Mucosa of gallbladder (tissue), 1 donor: ENCODE measurements at regions not wholly inside any gene's neighbourhood (a gene's known extent, or its start where the extent isn't known, plus 50 kb on each side); places are given as distances from the start of the nearest gene placed in this dataset.
"Not testable (repeated sequence)": the region's sequence is repeated elsewhere in the genome, so short reads cannot be mapped to it uniquely, and the experiment has no call there.

ENCODE experiments used
- DNase-seq: peaks from one replicate; pipeline ENCODE4 v3.0.0-alpha.2; 2020; ENCODE audit warnings: low spot score
- donor health status: DM: no; HTN: no; CAD: no.

DNA sequence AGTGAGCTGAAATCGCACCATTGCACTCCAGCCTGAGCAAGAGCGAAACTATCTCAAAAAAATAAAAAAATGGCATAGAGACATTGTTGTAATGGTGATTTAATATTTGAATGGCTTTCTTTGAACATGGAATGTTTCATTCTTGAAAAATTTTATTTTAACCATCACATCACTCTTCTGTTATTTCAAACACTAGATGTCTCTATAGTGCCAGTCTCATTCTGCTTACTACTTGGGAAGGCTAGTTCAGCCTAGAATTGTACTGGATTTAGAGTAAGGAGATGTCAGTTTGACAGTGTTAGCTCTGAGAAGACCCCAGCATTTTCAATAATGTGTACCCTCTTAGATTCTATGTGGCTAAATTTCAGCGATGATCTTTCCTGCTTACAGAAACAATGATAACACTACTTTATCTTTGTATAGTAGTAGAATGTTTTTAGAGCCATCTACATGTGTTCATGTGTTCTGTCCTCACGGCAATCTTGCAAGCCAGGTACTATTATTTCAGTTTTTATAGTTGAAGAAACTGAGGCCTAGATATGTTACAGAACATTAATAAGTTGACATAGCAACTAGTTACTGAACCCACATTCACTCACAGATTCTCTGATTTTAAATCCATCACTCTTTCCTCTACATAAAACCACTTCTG, 142.9 kb upstream of the ZSWIM2 start:
- DNase-seq, result no peak

DNA sequence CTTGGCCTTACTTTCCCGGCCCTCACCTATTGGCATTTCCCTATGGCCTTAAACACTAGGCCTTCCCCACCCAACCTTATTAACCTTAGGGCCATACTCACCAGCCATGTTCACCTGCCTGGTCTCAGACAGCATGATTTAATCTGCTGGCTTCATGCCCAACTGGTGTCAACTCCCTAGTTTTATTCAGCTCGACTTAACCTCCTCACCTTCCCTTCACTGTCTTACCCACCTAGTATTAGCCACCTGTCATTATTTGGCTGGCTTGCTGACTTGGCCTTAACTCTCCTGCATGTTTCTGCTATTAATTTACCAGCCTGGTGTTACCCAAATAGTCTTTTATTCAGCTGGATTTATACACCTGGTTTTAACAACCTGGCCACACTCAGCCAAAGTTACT, 136.0 kb upstream of the ZSWIM2 start:
- DNase-seq, result peak; percentile 1

DNA sequence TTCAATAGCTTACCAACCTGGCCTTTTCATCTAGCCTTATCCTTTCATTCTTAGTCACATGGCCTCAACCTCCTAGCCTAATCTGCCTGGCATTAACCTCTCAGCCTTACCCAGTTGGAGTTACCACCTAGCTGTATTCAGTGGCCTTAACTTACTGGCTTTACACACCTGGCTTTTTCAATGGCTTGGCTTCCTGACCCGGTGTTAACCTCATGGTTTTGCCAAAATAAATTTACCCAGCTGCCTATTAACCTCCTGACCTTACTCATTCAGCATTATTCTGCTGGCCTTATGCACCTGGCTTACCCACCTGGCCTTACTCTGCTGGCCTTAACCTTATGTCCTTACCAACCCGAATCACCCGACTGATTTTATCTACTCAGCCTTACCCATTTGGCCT, 135.5 kb upstream of the ZSWIM2 start:
- peak; percentile 2 for DNase-seq

DNA sequence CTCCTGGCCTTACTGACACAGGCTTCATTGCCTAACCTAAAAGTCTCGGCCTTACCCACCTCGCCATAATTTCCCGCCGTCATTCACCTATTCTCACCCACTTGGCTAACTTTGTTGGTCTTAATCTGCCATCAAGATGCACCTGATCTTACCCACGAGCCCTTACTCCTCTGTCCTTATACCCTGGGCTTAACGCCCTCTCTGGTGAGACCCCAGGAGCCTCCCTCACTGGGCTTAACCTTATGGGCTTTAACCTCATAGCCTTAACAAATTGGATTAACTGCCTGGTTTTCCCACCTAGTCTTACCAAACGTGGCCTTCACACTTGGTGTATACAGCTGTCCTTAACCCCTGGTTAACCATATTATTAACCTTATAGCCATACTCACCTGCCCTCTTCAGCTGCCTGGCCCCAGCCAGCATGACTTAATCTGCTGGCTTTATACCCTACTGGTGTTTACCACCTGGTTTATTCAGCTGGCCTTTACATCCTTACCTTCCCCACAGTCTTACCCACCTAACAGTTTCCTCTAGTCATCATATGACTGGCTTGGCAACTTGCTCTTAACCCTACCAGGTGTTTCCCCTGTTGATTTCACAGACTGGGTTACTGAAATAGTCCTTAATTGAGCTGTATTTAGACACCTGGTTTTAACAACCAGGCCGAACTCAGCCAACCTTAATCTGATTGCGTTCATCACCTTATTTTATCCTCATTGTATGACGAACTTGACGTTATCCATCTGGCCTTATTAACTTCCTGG, 132.0 kb upstream of the ZSWIM2 start:
- peak; percentile 6 for DNase-seq

DNA sequence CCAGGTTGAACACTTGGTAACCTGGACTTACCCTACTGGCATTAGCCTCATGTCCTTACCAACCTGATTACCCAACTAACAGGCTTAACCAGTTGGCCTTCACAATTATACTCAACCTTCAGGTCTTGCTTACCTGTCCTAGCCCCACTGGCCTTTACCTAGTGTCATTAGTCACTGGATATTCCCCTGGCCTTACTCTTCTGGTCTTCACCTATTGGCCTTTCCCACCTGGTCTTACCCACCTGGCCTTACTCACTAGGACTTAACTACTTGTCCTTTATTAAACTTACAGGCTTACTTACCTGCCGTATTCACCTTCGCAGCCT, 131.1 kb upstream of the ZSWIM2 start:
- no peak for DNase-seq

DNA sequence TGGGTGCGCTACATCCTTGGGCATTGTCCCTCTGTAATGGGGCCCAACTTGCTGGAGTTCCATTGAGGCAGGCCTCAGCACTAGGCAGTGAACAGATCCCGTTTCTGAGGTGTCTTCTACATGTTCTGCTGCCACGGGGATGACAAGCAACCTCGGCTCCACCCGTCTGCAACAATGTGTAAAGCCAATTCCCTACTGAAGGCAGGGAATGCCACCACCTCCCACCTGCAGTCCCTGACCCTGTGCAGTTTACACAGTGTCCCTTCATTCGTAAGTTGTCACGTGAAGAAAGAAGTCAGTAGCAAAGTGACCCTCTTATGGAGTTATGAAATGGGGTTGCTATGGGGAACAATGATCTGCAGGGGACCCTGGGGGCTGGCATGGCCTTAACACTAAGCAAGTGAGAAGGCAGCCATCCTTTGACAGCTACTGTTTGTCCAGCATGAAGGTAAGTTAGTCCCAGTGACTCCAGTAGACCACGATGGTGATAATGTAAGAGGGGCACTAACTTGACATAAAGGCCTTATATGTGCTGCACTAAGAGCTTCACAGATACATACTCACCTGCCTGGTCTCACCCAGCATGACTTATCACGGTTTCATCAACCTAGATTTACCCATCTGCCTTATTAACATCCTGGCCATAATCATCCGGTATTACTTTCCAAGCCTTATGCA, 130.6 kb upstream of the ZSWIM2 start:
- DNase-seq, result peak; percentile 2

DNA sequence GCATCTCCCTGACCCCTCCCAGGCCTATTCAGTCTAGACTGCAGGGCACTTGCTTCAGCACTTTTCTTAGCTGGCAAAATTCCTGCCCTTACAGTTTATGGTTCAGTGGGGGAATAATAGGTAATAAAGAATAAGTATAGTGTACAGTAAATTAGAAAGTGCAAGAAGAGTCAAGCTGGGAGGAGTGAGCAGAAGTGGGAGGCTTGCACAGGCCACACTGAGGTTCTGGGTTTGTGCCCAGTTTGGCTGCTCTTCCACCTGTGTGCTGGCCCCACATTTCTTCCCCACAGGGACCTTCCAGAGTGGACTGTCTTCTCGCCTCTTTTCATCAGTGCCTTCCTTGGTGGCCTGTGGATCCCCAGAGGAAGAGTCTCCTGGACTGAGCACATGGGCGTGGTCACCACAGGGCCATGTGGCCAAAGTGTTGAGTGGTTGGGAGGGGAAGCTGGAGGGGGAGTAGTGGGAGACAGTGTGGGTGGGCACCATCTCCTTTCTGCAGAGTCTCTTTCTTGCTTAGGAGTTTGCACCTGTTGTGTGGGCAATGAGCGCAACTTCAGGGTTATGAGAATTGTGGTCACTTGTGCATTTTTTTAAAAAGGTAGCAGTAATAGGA, 128.6 kb upstream of the ZSWIM2 start:
- peak; percentile 5 for DNase-seq

DNA sequence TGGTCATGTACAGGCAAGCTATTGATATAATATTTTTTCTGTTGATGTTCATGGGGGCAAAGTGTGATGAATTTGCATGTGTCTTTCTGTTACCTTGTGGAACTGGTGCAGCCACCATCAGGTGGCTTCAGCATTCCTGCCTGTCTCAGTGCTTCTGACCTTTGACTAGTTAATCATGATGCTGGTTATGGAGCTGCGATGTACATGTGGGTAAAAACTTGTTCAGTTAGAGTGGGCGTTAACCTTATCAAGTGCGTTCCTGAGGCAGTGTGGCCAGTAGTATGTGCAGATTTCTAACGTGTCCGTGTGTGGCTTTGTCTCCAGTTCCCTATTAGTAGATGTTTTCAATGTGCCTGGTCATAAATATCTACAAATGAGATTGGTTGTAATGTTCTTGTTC, 127.4 kb upstream of the ZSWIM2 start:
- DNase-seq, result peak; percentile 5

DNA sequence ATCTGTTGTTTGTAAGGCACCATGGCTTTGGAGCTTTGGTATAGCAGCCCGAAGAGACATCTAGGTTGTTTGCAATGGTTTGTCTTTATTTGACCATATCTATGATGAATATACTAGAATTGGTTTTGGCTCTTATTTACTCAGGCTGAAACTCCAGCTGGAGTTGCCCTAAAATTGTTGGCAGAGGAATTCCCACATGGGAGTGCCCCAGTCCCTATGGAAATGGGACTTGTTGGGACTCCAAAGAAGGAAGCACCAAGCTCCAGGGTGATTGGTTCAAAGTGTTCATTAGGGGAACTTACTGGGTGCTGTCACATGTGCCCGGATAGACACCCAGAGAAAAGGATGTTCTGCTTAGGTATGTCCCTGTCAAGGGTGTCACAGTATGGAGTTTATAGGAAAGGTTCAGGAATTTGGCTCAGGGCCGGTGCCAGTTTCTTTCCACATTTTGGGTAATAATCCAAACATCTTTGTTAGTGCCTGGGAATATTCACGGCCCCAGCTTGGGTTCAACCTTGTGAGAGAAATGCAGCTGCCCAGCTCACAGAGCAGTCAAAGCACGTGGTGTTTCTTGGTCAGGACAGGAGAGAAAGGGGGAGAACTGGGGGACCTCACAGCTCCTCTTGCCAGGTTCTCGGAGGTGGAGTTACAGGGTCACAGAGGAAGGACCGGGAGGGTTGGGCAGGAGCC, 123.5 kb upstream of the ZSWIM2 start:
- no peak for DNase-seq

DNA sequence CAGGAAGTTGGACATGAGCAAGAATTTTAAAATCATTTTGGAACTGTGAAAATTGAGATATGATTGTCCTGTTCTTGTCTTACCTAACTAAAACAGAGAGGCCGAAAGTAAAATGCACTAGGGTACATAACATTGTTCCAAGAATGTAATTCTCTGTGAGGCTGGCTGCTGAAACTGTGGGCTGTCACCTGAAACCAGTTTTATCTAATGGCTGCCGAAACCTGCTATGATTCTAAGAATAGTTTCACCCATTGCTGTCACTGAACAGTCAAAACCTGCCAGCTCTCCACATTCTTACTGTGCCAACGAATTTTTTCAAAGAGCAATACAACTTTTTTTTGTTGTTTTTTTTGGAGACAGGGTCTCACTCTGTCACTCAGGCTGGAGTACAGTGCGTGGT, 119.3 kb upstream of the ZSWIM2 start:
- DNase-seq, result no peak

DNA sequence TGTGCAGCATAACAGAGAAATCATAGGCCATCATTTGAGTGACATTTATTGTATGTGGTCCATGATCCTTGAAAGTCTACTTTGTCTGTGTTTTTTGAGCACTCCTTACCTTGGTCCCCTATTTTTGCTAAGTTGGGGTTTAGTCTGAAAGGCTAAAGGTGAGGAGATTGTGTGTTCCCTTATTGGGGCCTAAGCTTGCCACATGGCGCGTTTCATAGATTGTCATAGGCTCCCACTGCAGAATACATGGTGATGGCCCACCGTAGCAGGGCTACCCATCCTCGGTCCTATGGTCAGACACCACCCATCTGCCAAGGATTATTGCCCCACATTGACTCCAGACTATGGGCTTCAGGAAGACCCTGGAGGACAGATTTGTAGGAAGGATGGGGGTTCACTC, 117.0 kb upstream of the ZSWIM2 start:
- no peak for DNase-seq

DNA sequence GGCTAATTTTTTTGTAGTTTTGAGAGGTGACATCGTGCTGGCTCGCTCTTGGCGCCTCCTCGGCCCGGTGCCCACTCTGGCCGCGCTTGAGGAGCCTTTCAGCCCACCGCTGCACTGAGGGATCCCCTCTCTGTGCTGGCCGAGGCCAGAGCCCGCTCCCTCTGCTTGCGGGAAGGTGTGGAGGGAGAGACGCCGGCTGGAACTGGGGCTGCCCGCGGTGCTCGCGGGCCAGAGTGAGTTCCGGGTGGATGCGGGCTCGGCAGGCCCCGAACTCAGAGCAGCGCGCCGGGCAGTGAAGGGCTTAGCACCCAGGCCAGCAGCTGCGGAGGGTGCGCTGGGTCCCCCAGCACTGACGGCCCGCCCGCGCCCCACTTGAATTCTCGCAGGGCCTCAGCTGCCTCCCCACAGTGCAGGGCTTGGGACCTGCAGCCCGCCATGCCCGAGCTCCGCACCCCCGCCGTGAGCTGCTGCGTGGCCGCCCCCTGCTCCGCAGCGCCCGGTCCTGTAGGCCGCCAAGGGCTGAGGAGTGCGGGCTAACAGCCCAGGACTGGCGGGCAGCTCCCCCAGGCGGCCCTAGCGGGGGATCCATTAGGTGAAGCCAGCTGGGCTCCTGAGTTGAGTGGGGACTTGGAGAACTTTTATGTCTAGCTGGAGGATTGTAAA, 113.2 kb upstream of the ZSWIM2 start:
- DNase-seq, result no peak

DNA sequence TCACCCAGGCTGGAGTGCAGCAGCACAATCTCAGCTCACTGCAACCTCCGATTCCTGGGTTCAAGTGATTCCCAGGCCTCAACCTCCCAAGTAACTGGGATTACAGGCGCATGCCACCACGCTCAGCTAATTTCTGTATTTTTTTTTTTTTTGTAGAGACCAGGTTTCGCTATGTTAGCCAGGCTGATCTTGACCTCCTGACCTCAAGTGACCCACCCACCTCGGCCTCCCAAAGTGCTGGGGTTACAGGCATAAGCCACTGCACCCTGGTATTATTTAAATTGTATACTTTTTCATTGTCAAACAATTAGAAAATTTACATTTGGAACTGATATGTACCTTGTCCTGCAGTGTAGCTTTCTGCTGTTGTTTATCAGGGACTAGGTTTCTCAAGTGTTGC, 111.3 kb upstream of the ZSWIM2 start:
- DNase-seq, result not testable (repeated sequence)

DNA sequence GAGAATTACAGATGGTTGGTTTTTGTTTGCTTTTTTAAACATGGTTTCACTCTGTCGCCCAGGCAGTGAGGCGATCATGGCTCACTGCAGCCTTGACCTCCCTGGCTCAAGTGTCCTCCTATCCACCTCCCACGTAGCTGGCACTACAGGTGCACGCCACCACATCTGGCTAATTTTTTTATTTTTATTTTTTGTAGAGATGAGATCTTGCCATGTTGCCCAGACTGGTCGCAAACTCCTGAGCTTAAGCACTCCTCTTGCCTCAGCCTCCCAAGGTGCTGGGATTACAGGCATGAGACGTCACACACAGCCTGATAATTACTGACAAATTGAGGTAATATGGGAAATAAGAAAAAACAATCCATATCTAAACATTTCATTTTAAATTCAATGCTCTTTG, 110.5 kb upstream of the ZSWIM2 start:
- DNase-seq, result no peak

DNA sequence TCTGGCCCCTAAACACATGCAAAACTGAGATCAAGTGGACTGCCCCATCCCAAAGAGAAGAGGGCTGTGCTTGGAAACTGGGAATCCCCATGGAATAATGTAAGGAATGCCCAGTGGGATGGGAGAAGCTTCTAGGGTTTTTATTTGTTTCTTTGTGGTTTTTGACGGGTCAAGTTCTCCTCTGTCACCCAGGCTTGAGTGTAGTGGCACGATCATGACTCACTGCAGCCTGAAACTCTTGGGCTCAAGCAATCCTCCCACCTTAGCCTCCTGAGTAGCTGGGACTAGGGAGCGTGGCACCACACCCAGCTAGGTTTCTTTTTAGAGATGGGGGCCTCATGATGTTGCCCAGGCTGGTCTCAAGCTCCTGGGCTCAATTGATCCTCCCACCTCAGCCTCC, 101.7 kb upstream of the ZSWIM2 start:
- no peak for DNase-seq

DNA sequence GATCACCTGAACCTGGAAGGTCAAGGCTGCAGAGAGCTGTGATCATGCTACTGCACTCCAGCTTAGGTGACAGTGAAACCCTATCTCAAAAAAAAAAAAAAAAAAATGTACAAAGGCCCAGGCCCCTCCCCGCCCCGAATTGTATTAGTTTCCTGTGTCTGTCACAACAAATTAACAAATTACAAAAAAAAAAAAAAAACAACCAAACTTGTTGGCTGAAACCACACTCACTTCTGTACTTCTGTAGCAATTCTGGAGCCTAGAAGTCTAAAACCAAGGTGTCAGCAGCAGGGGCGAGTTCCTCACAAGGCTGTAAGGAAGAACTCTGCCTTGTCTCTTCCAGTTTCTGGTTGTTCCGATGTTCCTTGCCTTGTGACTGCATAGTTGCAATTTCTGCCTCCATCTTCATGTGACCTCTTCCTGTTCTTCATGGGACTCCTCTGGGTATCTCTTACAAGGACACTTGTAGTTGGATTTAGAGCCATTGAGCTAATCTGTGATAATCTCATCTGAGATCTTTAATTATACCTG, 100.8 kb upstream of the ZSWIM2 start:
- DNase-seq, result no peak

DNA sequence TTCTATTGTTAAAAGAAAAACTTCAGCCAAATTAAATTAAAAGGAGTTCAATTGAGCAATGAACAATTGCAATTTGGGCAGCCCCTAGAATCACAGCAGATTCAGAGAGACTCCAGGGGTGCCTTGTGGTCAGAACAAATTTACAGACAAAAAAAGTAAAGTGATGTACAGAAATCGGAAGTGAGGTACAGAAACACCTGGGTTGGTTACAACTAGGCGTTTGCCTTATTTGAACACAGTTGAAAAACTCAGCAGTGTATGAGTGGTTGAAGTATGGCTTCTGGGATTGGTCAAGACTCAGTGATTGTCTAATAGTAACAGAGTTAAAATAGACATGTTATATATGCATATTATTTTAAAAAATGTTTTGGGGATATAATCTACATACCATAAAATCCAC, 98.5 kb upstream of the ZSWIM2 start:
- no peak for DNase-seq

DNA sequence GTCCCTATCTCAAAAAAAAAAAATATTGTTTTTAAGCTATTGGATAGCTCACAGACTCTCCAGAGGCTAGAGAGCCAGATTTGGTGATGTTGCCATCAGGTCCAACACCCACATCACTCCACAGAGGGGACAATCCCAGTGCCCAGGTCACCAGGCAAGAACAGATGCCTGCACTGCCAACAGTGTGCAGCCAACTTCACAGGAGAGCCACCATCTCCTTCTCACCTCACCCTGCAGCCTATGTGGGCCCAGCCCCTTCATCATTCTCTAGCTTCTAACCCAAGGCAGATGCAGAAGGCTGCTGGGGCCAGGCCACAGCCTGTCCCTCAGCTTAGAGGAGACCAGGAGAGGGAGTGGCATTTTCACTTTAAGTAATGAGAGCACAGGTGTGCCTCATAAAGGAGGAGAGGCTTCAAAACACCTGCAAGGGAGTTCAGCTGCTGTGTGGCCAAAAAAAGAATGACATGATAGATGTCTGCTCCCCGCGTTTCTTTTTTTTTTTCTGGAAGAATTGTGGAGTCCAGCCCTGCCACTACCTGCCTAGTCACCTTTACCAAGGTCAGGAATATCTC, 98.0 kb upstream of the ZSWIM2 start:
- DNase-seq, result no peak

DNA sequence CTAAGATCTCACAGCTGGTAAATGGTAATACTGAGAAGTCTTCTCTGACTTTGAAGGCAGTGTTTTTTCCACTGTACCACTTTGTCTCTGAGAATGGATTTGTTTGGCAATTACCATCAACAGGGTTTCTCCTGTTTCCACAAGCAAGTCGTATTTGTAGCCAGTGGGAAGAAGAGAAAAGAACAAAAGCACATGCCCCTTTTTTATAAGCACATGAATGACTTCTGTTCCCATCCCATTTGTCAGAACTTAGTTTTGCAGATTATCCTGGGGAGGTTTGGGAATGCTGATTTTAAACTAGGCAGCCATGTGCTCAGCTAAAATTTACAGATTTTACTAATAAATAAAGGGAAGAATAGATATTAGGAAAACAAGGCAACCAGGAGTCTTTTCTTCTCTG, 92.9 kb upstream of the ZSWIM2 start:
- DNase-seq, result no peak

DNA sequence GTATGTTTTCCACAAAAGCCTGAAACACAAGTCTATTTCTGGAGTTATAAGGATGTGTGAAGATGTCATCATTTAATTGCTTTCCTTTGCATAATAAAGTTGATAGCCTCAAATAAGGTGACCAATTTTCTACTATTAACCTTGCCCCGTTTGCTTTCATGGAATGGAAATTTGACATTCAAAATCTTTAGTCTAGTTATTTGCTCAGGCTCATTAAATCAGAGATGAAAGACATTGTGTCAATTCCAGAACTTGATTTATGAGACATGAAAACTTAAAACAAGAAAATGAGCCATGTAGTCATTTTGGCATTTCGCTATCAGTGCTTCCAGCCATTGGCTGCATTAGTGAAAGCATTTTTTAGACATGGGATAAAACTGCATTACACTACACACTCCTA, 91.5 kb upstream of the ZSWIM2 start:
- no peak for DNase-seq

DNA sequence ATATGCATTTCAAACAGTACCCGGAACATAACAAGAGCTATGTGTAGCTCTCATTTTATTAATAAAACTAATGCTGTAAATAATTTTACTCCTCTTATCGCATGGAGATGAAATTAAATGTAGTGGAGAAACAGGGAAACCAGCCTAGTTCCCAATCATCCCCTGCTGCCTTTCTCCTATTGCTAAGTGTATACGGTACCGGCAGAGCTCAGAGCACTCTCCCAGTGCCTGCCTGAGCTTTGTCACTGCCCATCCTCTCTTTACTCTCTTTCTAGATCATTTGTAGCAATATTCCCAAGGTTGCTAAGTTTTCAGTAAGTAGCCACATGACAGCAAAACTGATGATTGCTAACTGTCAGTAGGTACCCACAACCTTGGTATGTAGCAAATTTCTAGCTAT, 85.5 kb upstream of the ZSWIM2 start:
- no peak for DNase-seq
